ENCODE measurements at regions not wholly inside any gene's neighbourhood (a gene's known extent, or its start where the extent isn't known, plus 50 kb on each side); places are given as distances from the start of the nearest gene placed in this dataset.

DNA sequence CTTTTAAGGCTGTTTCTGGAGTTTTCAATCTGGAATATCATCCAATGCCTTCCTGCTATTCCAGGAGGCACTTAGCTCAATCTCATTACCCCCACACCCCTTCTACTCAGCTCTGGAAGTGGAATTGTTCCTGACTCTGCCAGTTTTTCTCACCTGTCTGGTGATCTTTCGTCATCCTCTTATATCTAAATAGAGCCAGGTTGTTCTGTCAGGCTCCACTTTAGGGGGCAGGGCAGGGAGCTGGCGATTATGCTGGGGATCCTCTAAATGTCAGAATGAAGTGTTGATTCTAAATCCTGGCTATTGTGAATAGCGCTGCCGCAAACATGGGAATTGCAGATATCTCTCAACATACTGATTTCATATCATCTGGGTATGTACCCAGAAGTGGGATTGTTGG is 63.6 kb upstream of the ETV3 start:
- TF ChIP-seq POLR2A (IDR thresholded peaks at IDR 0.05) (no peak), EP300 (IDR thresholded peaks at IDR 0.05) (no peak)
- TF ChIP-seq, protein P1, sequence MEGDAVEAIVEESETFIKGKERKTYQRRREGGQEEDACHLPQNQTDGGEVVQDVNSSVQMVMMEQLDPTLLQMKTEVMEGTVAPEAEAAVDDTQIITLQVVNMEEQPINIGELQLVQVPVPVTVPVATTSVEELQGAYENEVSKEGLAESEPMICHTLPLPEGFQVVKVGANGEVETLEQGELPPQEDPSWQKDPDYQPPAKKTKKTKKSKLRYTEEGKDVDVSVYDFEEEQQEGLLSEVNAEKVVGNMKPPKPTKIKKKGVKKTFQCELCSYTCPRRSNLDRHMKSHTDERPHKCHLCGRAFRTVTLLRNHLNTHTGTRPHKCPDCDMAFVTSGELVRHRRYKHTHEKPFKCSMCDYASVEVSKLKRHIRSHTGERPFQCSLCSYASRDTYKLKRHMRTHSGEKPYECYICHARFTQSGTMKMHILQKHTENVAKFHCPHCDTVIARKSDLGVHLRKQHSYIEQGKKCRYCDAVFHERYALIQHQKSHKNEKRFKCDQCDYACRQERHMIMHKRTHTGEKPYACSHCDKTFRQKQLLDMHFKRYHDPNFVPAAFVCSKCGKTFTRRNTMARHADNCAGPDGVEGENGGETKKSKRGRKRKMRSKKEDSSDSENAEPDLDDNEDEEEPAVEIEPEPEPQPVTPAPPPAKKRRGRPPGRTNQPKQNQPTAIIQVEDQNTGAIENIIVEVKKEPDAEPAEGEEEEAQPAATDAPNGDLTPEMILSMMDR (IDR thresholded peaks at IDR 0.05) = no peak

Data from tibial nerve (tissue), 4 donors.